SK-N-SH (cell line): ENCODE measurements at regions not wholly inside any gene's neighbourhood (a gene's known extent, or its start where the extent isn't known, plus 50 kb on each side); places are given as distances from the start of the nearest gene placed in this dataset.

Experiments
- CTCF ChIA-PET: fragments of 300-600, 350-600 bp; formaldehyde crosslinking; extraction: SDS; loops from one replicate; lab custom pipeline; 2021; lab: Yijun Ruan, JAX
- POLR2A ChIA-PET: fragments of 350-600 bp; sonication (Branson Sonifier 250); formaldehyde crosslinking; extraction: SDS; loops from one replicate; lab custom pipeline; 2020; ENCODE audit warnings: antibody characterized with exemption, inconsistent platforms; lab: Yijun Ruan, JAX
- DNase-seq: peaks from one replicate; pipeline ENCODE4 v3.0.0; 2012
- H2AFZ ChIP-seq: fragments of 200-600 bp; sonication (generic); 2 replicates; pipeline ENCODE4 v1.8.1; 2016; ENCODE audit warnings: antibody characterized with exemption, mild to moderate bottlenecking, low read depth
- H3F3A ChIP-seq: fragments of 200-600 bp; sonication (generic); replicated peaks from 2 replicates; pipeline ENCODE3; 2016; ENCODE audit warnings: antibody characterized with exemption, mild to moderate bottlenecking; ENCODE audit not compliant: insufficient read depth
- H3K27ac ChIP-seq, 2 experiments: fragments of 200-500 bp in 1 of 2; fragments of 200-600 bp in 1 of 2; sonication (Bioruptor generic) in 1 of 2; sonication (generic), shearing (Covaris generic) in 1 of 2; 2 replicates each; pipeline versions ENCODE4 v1.5.1 to v1.6.1; 2014 to 2016; ENCODE audit warnings: low read depth in 2 of 2, inconsistent platforms in 1 of 2, low read length in 1 of 2, mild to moderate bottlenecking in 1 of 2, mixed read lengths in 1 of 2
- H3K27me3 ChIP-seq: fragments of 200-600 bp; sonication (generic), shearing (Covaris generic); 2 replicates; pipeline ENCODE4 v1.6.1; 2016; ENCODE audit warnings: mixed run types; ENCODE audit not compliant: insufficient read depth
- H3K36me3 ChIP-seq, 2 experiments: fragments of 200-500 bp in 1 of 2; fragments of 200-600 bp in 1 of 2; sonication (Bioruptor generic) in 1 of 2; sonication (generic) in 1 of 2; replicated peaks in 1 of 2; 2 replicates each; pipeline versions ENCODE3 to v1.5.1; 2014 to 2016; ENCODE audit warnings: low read length in 1 of 2, mild to moderate bottlenecking in 1 of 2; ENCODE audit not compliant: insufficient read depth in 2 of 2, control insufficient read depth in 1 of 2
- H3K4me1 ChIP-seq, 2 experiments: fragments of 200-500 bp in 1 of 2; fragments of 200-600 bp in 1 of 2; sonication (Bioruptor generic) in 1 of 2; sonication (generic), shearing (Covaris generic) in 1 of 2; 2 replicates each; pipeline versions ENCODE4 v1.5.1 to v1.6.1; 2014 to 2016; ENCODE audit warnings: low read depth in 1 of 2, low read length in 1 of 2, mixed run types in 1 of 2; ENCODE audit not compliant: insufficient read depth in 2 of 2, control insufficient read depth in 1 of 2
- H3K4me2 ChIP-seq: fragments of 200-600 bp; sonication (generic), shearing (Covaris generic); 2 replicates; pipeline ENCODE4 v1.6.1; 2017; ENCODE audit warnings: mixed run types
- H3K4me3 ChIP-seq, 2 experiments: fragments of 200-500 bp in 1 of 2; fragments of 200-600 bp in 1 of 2; sonication (Bioruptor generic) in 1 of 2; sonication (generic), shearing (Covaris generic) in 1 of 2; 2 replicates each; pipeline versions ENCODE4 v1.5.1 to v1.8.1; 2014 to 2016; ENCODE audit warnings: low read depth in 2 of 2, inconsistent platforms in 1 of 2, low read length in 1 of 2, mild to moderate bottlenecking in 1 of 2, mixed read lengths in 1 of 2, moderate library complexity in 1 of 2
- H3K79me2 ChIP-seq: fragments of 200-600 bp; sonication (generic); 2 replicates; pipeline ENCODE4 v1.8.1; 2017; ENCODE audit warnings: mild to moderate bottlenecking; ENCODE audit not compliant: insufficient read depth
- H3K9ac ChIP-seq: fragments of 200-600 bp; sonication (generic); 2 replicates; pipeline ENCODE4 v1.6.1; 2017; ENCODE audit warnings: mixed run types
- H3K9me2 ChIP-seq: fragments of 200-600 bp; sonication (generic); 2 replicates; pipeline ENCODE4 v1.6.1; 2017; ENCODE audit warnings: mixed run types
- H3K9me3 ChIP-seq: fragments of 200-600 bp; sonication (generic); 2 replicates; pipeline ENCODE4 v1.6.1; 2017; ENCODE audit warnings: mixed run types, mild to moderate bottlenecking, moderate library complexity
- H4K20me1 ChIP-seq: fragments of 200-600 bp; sonication (generic); 2 replicates; pipeline ENCODE4 v1.6.1; 2017; ENCODE audit warnings: mild to moderate bottlenecking, mixed run types; ENCODE audit not compliant: insufficient read depth
- CHD2 ChIP-seq: fragments of 150-350 bp; IDR thresholded peaks from 2 replicates; pipeline ENCODE4 v1.6.1; 2018; ENCODE audit warnings: low read length; ENCODE audit not compliant: partially characterized antibody
- EZH2phosphoT487 ChIP-seq: fragments of 200-600 bp; sonication (generic); IDR thresholded peaks from 2 replicates; pipeline ENCODE4 v1.6.1; 2017; ENCODE audit warnings: low read depth, mixed run types, mild to moderate bottlenecking, antibody characterized with exemption, moderate library complexity, borderline replicate concordance
- FOSL2 ChIP-seq: IDR thresholded peaks from 2 replicates; pipeline ENCODE4 v1.4.0; 2012; ENCODE audit warnings: low read depth, mild to moderate bottlenecking, moderate library complexity, borderline replicate concordance
- FOXJ3 ChIP-seq: sonication (generic); formaldehyde crosslinking; IDR thresholded peaks from 2 replicates; pipeline ENCODE4 v1.5.1; 2020; ENCODE audit warnings: mild to moderate bottlenecking, missing genetic modification reagents
- GABPA ChIP-seq: IDR thresholded peaks from 2 replicates; pipeline ENCODE4 v1.4.0; 2012; ENCODE audit warnings: low read depth, mild to moderate bottlenecking
- GATA2 ChIP-seq: sonication (generic); formaldehyde crosslinking; IDR thresholded peaks from 2 replicates; pipeline ENCODE4 v1.5.0; 2020; ENCODE audit warnings: mild to moderate bottlenecking, missing genetic modification reagents
- MEF2A ChIP-seq: IDR thresholded peaks from 2 replicates; pipeline ENCODE4 v1.4.0; 2012; ENCODE audit warnings: low read depth, borderline replicate concordance
- MXI1 ChIP-seq: IDR thresholded peaks from 2 replicates; pipeline ENCODE4 v1.6.1; 2012; ENCODE audit warnings: mild to moderate bottlenecking, low read depth, low read length, improper control_type of control experiment
- RAD21 ChIP-seq: IDR thresholded peaks from 2 replicates; pipeline ENCODE4 v1.6.1; 2012; ENCODE audit warnings: mild to moderate bottlenecking, low read length
- RCOR1 ChIP-seq: fragments of 150-350 bp; IDR thresholded peaks from 2 replicates; pipeline ENCODE4 v1.6.1; 2017; ENCODE audit warnings: antibody characterized with exemption, low read length
- RFX5 ChIP-seq: IDR thresholded peaks from 2 replicates; pipeline ENCODE4 v1.6.1; 2012; ENCODE audit warnings: mild to moderate bottlenecking, improper control_type of control experiment, low read length
- RXRA ChIP-seq: IDR thresholded peaks from 2 replicates; pipeline ENCODE4 v1.4.0; 2012; ENCODE audit warnings: low read depth, mild to moderate bottlenecking, borderline replicate concordance
- TAF1 ChIP-seq: IDR thresholded peaks from 2 replicates; pipeline ENCODE4 v1.6.1; 2012; ENCODE audit warnings: low read depth, mild to moderate bottlenecking, low read length, moderate library complexity, borderline replicate concordance
- TCF12 ChIP-seq: IDR thresholded peaks from 2 replicates; pipeline ENCODE4 v1.4.0; 2012
- TEAD4 ChIP-seq: IDR thresholded peaks from 2 replicates; pipeline ENCODE4 v1.4.0; 2012; ENCODE audit warnings: mild to moderate bottlenecking, borderline replicate concordance; ENCODE audit not compliant: insufficient read depth
- WGBS: methylation state at CpG from one replicate; pipeline ENCODE4 v1.1.6; 2017; ENCODE audit warnings: low lambda C conversion rate; 5-methylcytosine and 5-hydroxymethylcytosine counted together
- TF ChIP-seq, protein P1 (sequence below): IDR thresholded peaks from 2 replicates; pipeline ENCODE4 v1.4.0; 2012; ENCODE audit warnings: low read depth
- TF ChIP-seq, protein P2 (sequence below): IDR thresholded peaks from 2 replicates; pipeline ENCODE4 v1.4.0; 2012; ENCODE audit warnings: low read depth, borderline replicate concordance
- TF ChIP-seq, protein P3 (sequence below): IDR thresholded peaks from 2 replicates; pipeline ENCODE4 v1.4.0; 2012; ENCODE audit warnings: low read depth, borderline replicate concordance
- TF ChIP-seq, protein P4 (sequence below): IDR thresholded peaks from 2 replicates; pipeline ENCODE4 v1.6.1; 2012; ENCODE audit warnings: mild to moderate bottlenecking, low read depth, low read length, moderate library complexity

DNA sequence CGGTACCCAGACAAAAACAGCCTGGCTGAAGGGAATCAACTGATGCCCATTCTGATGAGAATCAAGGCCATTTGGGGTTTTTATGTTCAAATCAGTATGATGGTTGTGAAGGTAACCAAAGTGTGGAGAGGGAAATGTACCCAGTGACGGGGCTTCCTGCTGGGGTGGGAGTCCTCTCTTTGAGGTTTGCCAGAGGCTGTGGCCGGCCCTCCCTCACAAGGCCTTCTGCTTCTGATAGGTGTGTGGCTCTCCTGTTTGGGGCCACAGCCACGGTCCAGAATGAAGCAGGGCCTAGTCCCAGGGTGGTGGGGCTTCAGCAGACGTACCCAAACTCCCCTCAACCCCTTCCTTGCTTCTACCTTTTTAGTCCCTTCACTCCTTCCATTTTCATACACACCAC is 86.7 kb upstream of the NAA20 start:
- H3K36me3 ChIP-seq, result no peaks in the 10 kb centered on the region
- H3K79me2 ChIP-seq, result no peaks in the 10 kb centered on the region; the same call in 1 of the 2 replicates
- DNase-seq, result no peak
- H3K4me2 ChIP-seq, result no peak overlapping the region
- no peak overlapping the region for H3K4me3 ChIP-seq
- H3K27ac ChIP-seq, result no peak overlapping the region
- H2AFZ ChIP-seq, result no peak overlapping the region
- peaks cover 5 to 10% of the 10 kb centered on the region in 2 experiments; a peak in 2 of 4 replicates for H3K4me1 ChIP-seq
- H4K20me1 ChIP-seq, result no peaks in the 10 kb centered on the region
- POLR2A ChIA-PET, result no interaction called here
- CTCF ChIA-PET, result no interaction called here
- 65% methylated on average over 4 of the region's 5 CpGs for WGBS
- no peaks in the 10 kb centered on the region for H3K9me3 ChIP-seq
- H3F3A ChIP-seq, result peaks cover 19% of the 10 kb centered on the region
- TF ChIP-seq, protein P1, sequence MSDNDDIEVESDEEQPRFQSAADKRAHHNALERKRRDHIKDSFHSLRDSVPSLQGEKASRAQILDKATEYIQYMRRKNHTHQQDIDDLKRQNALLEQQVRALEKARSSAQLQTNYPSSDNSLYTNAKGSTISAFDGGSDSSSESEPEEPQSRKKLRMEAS, result no peak
- TF ChIP-seq RFX5 (no peak), RXRA (no peak), FOXJ3 (CRISPR knock-in tag) (no peak), EZH2phosphoT487 (no peak), RCOR1 (no peak), TCF12 (no peak), TAF1 (no peak), MEF2A (no peak), MXI1 (no peak), CHD2 (no peak), GATA2 (no peak), RAD21 (no peak), TEAD4 (no peak), GABPA (no peak), FOSL2 (no peak)
- TF ChIP-seq, protein P2, sequence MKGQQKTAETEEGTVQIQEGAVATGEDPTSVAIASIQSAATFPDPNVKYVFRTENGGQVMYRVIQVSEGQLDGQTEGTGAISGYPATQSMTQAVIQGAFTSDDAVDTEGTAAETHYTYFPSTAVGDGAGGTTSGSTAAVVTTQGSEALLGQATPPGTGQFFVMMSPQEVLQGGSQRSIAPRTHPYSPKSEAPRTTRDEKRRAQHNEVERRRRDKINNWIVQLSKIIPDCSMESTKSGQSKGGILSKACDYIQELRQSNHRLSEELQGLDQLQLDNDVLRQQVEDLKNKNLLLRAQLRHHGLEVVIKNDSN, result no peak
- TF ChIP-seq, protein P3, sequence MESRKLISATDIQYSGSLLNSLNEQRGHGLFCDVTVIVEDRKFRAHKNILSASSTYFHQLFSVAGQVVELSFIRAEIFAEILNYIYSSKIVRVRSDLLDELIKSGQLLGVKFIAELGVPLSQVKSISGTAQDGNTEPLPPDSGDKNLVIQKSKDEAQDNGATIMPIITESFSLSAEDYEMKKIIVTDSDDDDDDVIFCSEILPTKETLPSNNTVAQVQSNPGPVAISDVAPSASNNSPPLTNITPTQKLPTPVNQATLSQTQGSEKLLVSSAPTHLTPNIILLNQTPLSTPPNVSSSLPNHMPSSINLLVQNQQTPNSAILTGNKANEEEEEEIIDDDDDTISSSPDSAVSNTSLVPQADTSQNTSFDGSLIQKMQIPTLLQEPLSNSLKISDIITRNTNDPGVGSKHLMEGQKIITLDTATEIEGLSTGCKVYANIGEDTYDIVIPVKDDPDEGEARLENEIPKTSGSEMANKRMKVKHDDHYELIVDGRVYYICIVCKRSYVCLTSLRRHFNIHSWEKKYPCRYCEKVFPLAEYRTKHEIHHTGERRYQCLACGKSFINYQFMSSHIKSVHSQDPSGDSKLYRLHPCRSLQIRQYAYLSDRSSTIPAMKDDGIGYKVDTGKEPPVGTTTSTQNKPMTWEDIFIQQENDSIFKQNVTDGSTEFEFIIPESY, result no peak
- TF ChIP-seq, protein P4, sequence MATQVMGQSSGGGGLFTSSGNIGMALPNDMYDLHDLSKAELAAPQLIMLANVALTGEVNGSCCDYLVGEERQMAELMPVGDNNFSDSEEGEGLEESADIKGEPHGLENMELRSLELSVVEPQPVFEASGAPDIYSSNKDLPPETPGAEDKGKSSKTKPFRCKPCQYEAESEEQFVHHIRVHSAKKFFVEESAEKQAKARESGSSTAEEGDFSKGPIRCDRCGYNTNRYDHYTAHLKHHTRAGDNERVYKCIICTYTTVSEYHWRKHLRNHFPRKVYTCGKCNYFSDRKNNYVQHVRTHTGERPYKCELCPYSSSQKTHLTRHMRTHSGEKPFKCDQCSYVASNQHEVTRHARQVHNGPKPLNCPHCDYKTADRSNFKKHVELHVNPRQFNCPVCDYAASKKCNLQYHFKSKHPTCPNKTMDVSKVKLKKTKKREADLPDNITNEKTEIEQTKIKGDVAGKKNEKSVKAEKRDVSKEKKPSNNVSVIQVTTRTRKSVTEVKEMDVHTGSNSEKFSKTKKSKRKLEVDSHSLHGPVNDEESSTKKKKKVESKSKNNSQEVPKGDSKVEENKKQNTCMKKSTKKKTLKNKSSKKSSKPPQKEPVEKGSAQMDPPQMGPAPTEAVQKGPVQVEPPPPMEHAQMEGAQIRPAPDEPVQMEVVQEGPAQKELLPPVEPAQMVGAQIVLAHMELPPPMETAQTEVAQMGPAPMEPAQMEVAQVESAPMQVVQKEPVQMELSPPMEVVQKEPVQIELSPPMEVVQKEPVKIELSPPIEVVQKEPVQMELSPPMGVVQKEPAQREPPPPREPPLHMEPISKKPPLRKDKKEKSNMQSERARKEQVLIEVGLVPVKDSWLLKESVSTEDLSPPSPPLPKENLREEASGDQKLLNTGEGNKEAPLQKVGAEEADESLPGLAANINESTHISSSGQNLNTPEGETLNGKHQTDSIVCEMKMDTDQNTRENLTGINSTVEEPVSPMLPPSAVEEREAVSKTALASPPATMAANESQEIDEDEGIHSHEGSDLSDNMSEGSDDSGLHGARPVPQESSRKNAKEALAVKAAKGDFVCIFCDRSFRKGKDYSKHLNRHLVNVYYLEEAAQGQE, result no peak
- no peaks in the 10 kb centered on the region for H3K27me3 ChIP-seq
- no peaks in the 10 kb centered on the region for H3K9me2 ChIP-seq
- no peak overlapping the region for H3K9ac ChIP-seq
